RPMI8226 (cell line): ENCODE measurements at regions not wholly inside any gene's neighbourhood (a gene's known extent, or its start where the extent isn't known, plus 50 kb on each side); places are given as distances from the start of the nearest gene placed in this dataset.

Experiments
- DNase-seq: peaks from one replicate; pipeline ENCODE4 v3.0.0-alpha.2; 2015

- DNase-seq, result no peak
Observed at GRCh38 chr1:14049965-14050364, 350.0 kb downstream of the PRDM2 start.

- DNase-seq, result no peak
Observed at GRCh38 chr1:14055442-14056223, 355.6 kb downstream of the PRDM2 start.

- no peak for DNase-seq
Observed at GRCh38 chr1:14057640-14058039, 357.7 kb downstream of the PRDM2 start.

GRCh38 chr1:14061204-14061603, 361.2 kb downstream of the PRDM2 start:
- DNase-seq, result peak; percentile 16

GRCh38 chr1:14061722-14062121, 361.7 kb downstream of the PRDM2 start:
- DNase-seq, result no peak

GRCh38 chr1:14062669-14063068, 362.7 kb downstream of the PRDM2 start:
- DNase-seq, result no peak

- DNase-seq, result peak; percentile 15
Observed at GRCh38 chr1:14064649-14065442, 364.9 kb downstream of the PRDM2 start.

- DNase-seq, result no peak
Observed at GRCh38 chr1:14065486-14065885, 365.5 kb downstream of the PRDM2 start.

- DNase-seq, result no peak
Observed at GRCh38 chr1:14067036-14067435, 367.0 kb downstream of the PRDM2 start.

- peak; percentile 17 for DNase-seq
Observed at GRCh38 chr1:14067711-14068110, 367.7 kb downstream of the PRDM2 start.

GRCh38 chr1:14071581-14071980, 371.6 kb downstream of the PRDM2 start:
- DNase-seq, result no peak

GRCh38 chr1:14080653-14081052, 380.7 kb downstream of the PRDM2 start:
- DNase-seq, result no peak

- DNase-seq, result no peak
Observed at GRCh38 chr1:14082331-14082730, 382.3 kb downstream of the PRDM2 start.

GRCh38 chr1:14083277-14083676, 383.3 kb downstream of the PRDM2 start:
- DNase-seq, result no peak

GRCh38 chr1:14083706-14084105, 383.7 kb downstream of the PRDM2 start:
- no peak for DNase-seq

GRCh38 chr1:14090062-14090461, 390.1 kb downstream of the PRDM2 start:
- DNase-seq, result no peak

- DNase-seq, result no peak
Observed at GRCh38 chr1:14090531-14090930, 390.5 kb downstream of the PRDM2 start.

- no peak for DNase-seq
Observed at GRCh38 chr1:14094611-14095400, 394.8 kb downstream of the PRDM2 start.

GRCh38 chr1:14098294-14098913, 398.4 kb downstream of the PRDM2 start:
- DNase-seq, result no peak

GRCh38 chr1:14100444-14100843, 400.5 kb downstream of the PRDM2 start:
- DNase-seq, result no peak

- DNase-seq, result no peak
Observed at GRCh38 chr1:14100919-14101318, 400.9 kb downstream of the PRDM2 start.

GRCh38 chr1:14102180-14102579, 402.2 kb downstream of the PRDM2 start:
- no peak for DNase-seq

GRCh38 chr1:14103878-14104430, 404.0 kb downstream of the PRDM2 start:
- DNase-seq, result no peak
